Stimulated activated CD8-positive, alpha-beta memory T cell treated with anti-CD3 and anti-CD28 coated beads, Interleukin-15, amount 100 ng/mL, for 1 hour (primary cell): ENCODE measurements at regions not wholly inside any gene's neighbourhood (a gene's known extent, or its start where the extent isn't known, plus 50 kb on each side); places are given as distances from the start of the nearest gene placed in this dataset.
"Not testable (repeated sequence)": the region's sequence is repeated elsewhere in the genome, so short reads cannot be mapped to it uniquely, and the experiment has no call there.

ENCODE experiments used
- DNase-seq: peaks from one replicate; pipeline ENCODE4 v3.0.0-alpha.2; 2020; ENCODE audit warnings: low read depth

DNA sequence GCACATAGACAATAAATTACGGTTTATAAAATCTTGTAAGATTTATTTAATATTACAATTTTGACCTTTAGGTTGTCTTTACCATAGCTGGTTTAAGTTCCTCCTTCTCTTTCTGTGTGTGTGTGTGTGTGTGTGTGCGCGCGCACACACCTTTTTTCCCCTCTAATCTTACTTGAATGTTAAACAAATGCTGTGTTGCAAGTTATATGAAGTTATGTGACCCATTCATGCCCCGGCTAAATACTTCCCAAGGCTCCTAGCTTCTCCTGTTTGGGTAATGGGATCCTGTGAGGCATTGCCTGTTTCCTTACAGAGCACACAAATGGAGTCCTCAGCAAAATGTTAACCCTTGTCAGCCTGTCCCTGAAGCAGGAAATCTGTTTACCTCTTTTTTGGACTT, 125.6 kb upstream of the ZNF608 start:
- no peak for DNase-seq

DNA sequence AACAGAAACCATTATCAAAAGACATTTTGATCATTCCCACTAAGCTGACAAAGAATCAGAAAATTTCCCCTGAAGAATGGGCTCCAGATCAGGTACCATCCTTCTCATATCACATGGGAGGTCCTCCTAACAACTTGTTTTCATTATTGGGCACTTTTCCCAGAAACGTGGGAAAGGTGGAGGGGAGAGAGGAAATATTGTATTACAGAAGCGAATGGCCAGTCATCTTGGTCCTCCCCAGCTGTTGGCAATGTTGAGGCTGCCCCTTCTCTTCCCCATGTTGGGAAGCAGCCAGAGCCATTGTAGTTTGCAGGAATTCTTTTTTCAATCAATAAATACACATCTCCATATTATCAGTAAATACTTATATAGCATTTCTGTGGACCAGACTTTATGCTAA, 126.2 kb upstream of the ZNF608 start:
- DNase-seq: no peak

DNA sequence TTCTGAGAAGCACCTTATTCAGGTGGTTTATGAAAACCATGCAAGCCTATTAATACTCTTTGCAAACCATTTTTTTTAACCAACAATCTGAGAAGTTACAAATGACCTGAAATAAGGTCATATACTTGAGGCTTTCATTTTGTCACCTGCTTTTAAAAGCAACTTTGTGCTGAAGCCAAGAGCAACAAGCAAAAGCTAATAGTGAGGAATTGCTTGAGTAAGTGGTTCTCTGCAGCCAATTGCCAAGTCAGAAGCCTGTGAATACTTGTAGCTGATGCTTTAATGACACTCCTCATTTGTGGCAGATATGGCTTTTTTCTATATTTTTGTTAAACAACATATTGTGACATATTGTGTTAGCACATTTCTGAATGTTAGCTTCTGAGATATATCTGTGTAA, 126.7 kb upstream of the ZNF608 start:
- no peak for DNase-seq

DNA sequence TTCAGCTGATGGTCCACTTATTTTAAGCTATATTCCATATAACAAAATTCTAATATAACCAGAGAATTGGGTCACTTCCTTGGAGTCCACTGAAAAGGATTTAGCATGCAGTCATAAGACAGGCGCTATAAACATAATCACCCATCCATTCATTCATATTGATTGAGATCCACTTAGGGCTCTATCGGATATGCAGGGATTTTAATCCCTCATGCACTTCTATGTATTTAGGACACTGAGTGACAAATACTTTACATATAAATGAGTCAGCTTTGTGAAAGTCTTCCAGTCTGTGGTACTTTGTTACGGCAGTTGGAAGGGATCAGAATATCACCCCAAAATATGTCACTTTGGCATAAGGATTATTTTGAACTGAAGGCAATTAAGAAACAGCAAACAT, 127.3 kb upstream of the ZNF608 start:
- DNase-seq: no peak

- no peak for DNase-seq
Measured at GRCh38 chr5:124876566-124876965, 130.1 kb upstream of the ZNF608 start.

DNA sequence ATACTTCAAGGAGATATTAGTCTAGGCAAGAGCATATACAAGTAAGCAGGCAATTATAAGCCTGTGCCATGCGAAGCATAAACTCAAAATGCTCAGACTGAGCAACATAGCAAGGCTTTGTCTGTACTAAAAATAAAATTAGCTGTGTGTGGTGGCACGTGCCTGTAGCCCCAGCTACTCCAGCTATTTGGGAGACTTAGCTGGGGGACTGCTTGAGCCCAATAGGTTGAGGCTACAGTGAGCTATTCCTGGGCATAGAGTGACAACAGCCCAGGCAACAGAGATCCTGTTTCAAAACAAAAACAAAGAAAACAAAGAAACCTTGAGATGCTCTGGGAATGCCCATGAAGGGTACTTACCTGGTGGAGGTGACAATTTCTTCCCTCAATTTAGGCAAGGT, 130.5 kb upstream of the ZNF608 start:
- DNase-seq: no peak

DNA sequence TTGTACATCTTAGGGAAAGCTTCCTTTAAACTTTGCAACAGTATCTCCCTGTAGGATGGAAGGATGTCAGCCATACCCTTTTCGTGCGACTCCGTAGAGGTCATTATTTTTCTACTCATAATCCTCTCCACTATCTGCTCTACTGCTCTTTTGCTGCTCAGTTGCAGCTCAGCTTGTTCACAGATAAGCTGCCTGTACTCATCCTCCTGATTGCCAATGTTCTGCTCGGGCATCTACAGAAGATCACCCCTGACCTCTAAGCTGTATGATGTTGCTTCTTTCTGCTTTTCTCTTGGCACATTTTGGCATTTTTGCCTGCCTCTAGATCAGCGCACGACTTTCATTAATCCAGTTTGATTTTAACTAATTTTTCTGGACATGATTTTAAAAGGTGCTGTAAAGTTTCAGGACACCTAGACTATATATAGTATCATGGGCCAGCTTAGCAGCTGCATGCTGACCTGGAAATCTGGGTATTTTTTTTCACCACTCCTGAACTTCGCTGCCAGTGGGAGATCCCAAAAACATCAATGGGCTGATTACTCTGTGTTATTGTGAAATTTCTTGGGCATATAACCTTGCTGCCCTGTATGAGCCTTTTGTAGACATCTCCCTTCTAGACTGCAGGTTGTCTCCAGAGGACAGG, 131.2 kb upstream of the ZNF608 start:
- no peak for DNase-seq

DNA sequence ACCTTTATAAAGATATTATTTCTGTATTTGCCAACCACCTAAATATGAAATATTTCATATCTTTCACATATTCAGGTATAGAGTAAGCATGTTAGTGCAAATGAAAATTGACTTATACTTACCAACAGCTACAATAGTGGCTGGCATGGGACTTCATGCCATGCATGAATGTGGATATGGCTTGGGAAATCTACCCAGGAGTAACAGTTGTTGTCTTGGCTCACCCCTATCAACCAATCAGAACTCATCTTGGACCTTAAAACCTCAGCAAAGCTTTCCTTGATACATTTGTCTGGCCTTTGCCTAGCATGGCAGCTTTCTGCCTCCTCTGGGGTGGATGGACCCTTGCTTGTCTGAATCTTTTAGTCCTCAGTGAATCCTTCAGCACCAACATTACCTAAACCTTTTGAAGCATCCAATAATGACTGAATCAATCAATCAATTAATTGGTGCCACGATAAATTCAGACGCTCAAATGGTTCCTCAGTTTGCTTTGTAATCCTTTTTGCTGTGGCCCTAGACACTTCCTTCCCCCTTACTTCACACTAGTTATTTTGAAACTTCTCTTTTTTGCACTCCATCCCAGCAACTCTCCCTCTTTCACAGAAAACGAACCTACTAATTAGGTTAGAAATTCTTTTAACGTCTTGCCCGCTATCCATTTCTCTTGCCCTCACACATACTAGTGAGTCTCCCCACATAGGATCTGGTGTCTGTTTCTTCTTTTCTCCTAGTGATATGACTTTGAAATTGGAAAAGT, 132.3 kb upstream of the ZNF608 start:
- no peak for DNase-seq

DNA sequence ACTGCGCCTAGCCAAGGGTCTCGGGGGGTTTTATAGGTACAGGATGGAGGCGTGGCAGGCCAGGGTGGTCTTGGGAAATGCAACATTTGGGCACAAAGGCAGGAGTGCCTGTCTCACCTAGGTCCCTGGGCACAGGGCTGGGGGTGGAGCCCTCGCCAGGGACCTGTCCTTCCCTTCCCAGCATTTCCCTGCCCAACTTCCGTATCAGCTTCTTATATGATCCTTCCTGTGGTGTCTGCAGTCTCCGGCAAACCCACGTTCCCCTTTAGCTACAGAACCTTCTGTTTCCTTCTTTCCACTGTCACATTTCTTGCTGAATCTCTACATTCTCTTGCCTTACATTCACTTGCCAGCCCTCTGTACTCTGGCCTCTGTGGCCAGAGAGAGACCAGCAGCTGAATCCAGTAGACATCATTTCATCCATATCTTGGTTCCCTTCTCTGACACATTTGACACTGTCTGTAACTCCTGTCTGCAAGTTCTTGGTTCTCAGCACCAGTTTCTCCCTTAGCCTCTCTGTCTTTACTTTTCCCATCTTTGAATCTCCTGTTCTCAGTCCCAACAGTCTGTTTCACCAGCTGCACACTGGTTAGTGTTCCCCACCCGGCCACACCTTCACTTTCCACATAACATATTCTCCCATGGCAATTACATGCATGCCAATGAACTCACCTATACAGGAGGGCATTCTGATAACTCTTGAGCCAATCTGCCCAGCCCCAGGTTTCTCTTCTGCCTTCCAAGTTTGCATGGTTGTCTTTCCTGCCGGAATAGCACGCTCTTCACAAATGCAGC, 134.7 kb upstream of the ZNF608 start:
- no peak for DNase-seq

GRCh38 chr5:124883681-124884080, 137.2 kb upstream of the ZNF608 start:
- no peak for DNase-seq

GRCh38 chr5:124884114-124884513, 137.7 kb upstream of the ZNF608 start:
- DNase-seq: no peak

DNA sequence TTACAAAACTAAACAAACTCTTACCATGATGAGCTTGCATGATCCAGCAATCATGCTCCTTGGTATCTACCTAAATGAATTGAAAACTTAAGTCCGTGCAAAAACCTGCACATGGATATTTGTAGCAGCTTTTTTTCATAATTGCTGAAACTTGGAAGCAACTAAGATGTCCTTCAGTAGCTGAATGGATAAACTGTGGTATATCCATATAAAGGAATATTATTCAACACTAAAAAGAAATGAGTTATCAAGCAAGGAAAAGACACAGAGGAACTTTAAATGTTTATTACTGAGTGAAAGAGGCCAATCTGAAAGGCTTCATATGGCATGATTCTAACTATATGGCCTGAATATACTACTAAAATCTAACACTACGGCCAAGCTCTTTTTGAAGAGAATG, 139.1 kb upstream of the ZNF608 start:
- DNase-seq: no peak

- no peak for DNase-seq
Measured at GRCh38 chr5:124887223-124887622, 140.8 kb upstream of the ZNF608 start.

DNA sequence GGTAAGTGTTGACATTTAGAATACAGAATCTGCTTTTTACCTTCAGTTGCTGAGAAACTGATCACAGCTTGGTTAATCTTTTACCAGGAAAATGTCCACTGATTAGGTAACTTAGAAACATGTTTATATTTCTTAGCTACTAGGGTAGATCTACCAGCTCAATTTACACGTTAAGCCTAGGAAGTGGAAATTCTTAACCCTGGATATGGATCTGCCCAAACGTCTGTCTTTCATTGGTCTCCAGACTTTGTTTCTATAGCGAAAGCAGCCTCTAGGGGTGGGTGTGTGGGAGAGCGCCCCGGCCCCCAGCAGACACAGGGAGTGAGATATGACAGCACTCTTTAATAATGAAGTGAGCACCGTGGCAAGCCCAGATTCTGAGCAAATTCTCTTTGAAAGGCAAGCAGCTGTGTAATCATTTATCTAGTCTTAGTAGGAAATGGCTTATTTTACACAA, 141.6 kb upstream of the ZNF608 start:
- DNase-seq: no peak

- no peak for DNase-seq
Measured at GRCh38 chr5:124888622-124889485, 142.4 kb upstream of the ZNF608 start.

GRCh38 chr5:124889486-124889825, 143.0 kb upstream of the ZNF608 start:
- DNase-seq: no peak

GRCh38 chr5:124889850-124890249, 143.4 kb upstream of the ZNF608 start:
- DNase-seq: no peak

DNA sequence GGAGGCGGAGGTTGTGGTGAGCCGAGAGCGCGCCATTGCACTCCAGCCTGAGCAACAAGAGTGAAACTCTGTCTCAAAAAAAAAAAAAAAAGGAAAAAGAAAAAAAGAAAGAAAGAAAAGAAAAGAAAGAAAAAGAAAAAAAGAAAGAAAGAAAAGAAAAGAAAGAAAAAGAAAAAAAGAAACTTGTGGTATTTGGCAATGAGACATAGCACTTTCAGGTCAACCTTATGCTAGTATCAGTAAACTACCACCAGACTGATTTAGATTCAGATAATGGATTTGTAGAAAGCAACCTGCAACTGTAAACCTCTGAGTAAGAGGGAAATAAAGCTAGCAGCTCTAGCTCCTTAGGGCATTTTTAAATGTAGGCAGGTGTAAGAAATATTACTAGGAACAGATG, 144.0 kb upstream of the ZNF608 start:
- not testable (repeated sequence) for DNase-seq

DNA sequence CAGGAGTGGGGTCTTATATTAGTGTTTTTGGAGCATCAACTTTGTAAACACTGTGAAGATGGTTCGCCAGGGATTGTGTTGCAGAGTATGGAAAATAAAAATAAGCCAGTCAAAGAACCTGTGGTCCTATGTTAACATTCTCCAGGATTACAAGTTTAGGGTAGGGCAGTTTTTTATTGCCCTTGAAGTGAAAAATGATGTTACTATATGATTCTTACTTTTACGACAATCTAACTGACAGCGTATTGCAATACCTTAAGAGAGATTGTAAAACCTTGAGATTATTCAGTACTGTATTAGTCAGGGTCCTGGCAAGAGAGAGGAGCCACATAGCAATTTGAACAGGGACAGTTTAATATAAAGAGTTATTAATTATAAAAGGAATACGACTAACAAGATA, 144.7 kb upstream of the ZNF608 start:
- DNase-seq: no peak

- DNase-seq: no peak
Measured at GRCh38 chr5:124892185-124892848, 145.9 kb upstream of the ZNF608 start.

DNA sequence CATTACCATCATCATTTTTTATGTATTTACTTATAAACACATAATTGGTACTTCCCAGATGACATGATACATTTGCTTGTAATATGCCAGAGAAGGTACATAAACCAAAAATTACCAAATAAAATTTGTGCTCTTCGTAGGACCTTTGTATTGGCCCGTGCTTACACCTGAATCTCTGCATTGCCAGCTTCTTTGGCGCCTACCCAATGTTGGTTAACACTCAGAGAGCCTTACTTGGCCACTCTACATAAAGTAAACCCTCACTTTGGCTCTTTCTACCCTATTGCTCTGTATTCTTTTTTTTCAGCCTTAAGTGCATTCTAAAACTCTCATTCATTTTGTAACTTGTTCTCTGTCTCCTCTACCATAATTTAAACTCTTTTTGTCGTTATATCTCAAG, 148.1 kb upstream of the ZNF608 start:
- no peak for DNase-seq

GRCh38 chr5:124895236-124895635, 148.8 kb upstream of the ZNF608 start:
- DNase-seq: no peak
